Keratinocyte (primary cell): ENCODE measurements at regions not wholly inside any gene's neighbourhood (a gene's known extent, or its start where the extent isn't known, plus 50 kb on each side); places are given as distances from the start of the nearest gene placed in this dataset.

Source experiments
- CTCF ChIP-seq, 3 experiments: IDR thresholded peaks in 1 of 3; conservative IDR thresholded peaks in 1 of 3; optimal IDR thresholded peaks in 1 of 3; 2 replicates in 2 of 3; 3 replicates in 1 of 3; pipeline versions ENCODE3 to v1.5.1; 2011; ENCODE audit warnings: low read length in 3 of 3, mild to moderate bottlenecking in 3 of 3, moderate library complexity in 2 of 3, control low read depth in 1 of 3, inconsistent platforms in 1 of 3; ENCODE audit not compliant: insufficient read depth in 2 of 3; ENCODE audit errors: extremely low read depth in 1 of 3
- EZH2 ChIP-seq: IDR thresholded peaks from one replicate; pipeline ENCODE4 v1.6.1; 2012; ENCODE audit warnings: inconsistent platforms, mild to moderate bottlenecking, low read length, moderate library complexity

- TF ChIP-seq EZH2: no peak
- TF ChIP-seq CTCF (optimal IDR thresholded peaks at IDR 0.05 in 1 of 3, IDR thresholded peaks at IDR 0.05 in 1 of 3, conservative IDR thresholded peaks at IDR 0.05 in 1 of 3; ENCODE audit: extremely low read depth in 1 of 3, insufficient read depth in 2 of 3, low read length in 3 of 3): no peak
Measured at GRCh38 chr3:5974630-5975322, 787.3 kb downstream of the EDEM1 start.
